HG02884 (cell line): ENCODE measurements at regions not wholly inside any gene's neighbourhood (a gene's known extent, or its start where the extent isn't known, plus 50 kb on each side); places are given as distances from the start of the nearest gene placed in this dataset.
"Not testable (repeated sequence)": the region's sequence is repeated elsewhere in the genome, so short reads cannot be mapped to it uniquely, and the experiment has no call there.

Source experiments
- ATAC-seq: cut with Tn5 transposase; IDR thresholded peaks from one replicate; pipeline ENCODE4 v1.9.1; 2021; ENCODE audit warnings: mild to moderate bottlenecking, moderate library complexity; ENCODE audit not compliant: unreplicated experiment

GRCh38 chr4:102397056-102397455 lies 51.8 kb upstream of the SLC39A8 start:
- ATAC-seq = not testable (repeated sequence)

- no peak for ATAC-seq
Observed at GRCh38 chr4:102399021-102399420, 53.7 kb upstream of the SLC39A8 start.

- no peak for ATAC-seq
Observed at GRCh38 chr4:102400898-102401297, 55.6 kb upstream of the SLC39A8 start.

- no peak for ATAC-seq
Observed at GRCh38 chr4:102402223-102402622, 56.9 kb upstream of the SLC39A8 start.

- ATAC-seq = no peak
Observed at GRCh38 chr4:102403116-102403515, 57.8 kb upstream of the SLC39A8 start.

- ATAC-seq = no peak
Observed at GRCh38 chr4:102404431-102404969, 59.2 kb upstream of the SLC39A8 start.

- ATAC-seq = no peak
Observed at GRCh38 chr4:102405821-102406401, 60.6 kb upstream of the SLC39A8 start.

GRCh38 chr4:102410884-102411283 lies 65.6 kb upstream of the SLC39A8 start:
- ATAC-seq = not testable (repeated sequence)

- no peak for ATAC-seq
Observed at GRCh38 chr4:102411408-102411807, 66.1 kb upstream of the SLC39A8 start.

GRCh38 chr4:102416765-102417164 lies 71.5 kb upstream of the SLC39A8 start:
- no peak for ATAC-seq

GRCh38 chr4:102420563-102421398 lies 75.5 kb upstream of the SLC39A8 start:
- no peak for ATAC-seq

GRCh38 chr4:102422843-102423242 lies 77.6 kb upstream of the SLC39A8 start:
- ATAC-seq = no peak

- ATAC-seq = no peak
Observed at GRCh38 chr4:102423375-102423774, 77.8 kb upstream of the NFKB1 start.

GRCh38 chr4:102427371-102427998 lies 73.7 kb upstream of the NFKB1 start:
- ATAC-seq = no peak

GRCh38 chr4:102428122-102428521 lies 73.0 kb upstream of the NFKB1 start:
- no peak for ATAC-seq

- no peak for ATAC-seq
Observed at GRCh38 chr4:102429553-102429952, 71.6 kb upstream of the NFKB1 start.

GRCh38 chr4:102430461-102430910 lies 70.7 kb upstream of the NFKB1 start:
- no peak for ATAC-seq

GRCh38 chr4:102431608-102431961 lies 69.6 kb upstream of the NFKB1 start:
- no peak for ATAC-seq

GRCh38 chr4:102437111-102437510 lies 64.0 kb upstream of the NFKB1 start:
- no peak for ATAC-seq

- no peak for ATAC-seq
Observed at GRCh38 chr4:102438396-102439235, 62.5 kb upstream of the NFKB1 start.

GRCh38 chr4:102439236-102439614 lies 61.9 kb upstream of the NFKB1 start:
- no peak for ATAC-seq
